GM19025 (cell line): ENCODE measurements at regions not wholly inside any gene's neighbourhood (a gene's known extent, or its start where the extent isn't known, plus 50 kb on each side); places are given as distances from the start of the nearest gene placed in this dataset.
"Not testable (repeated sequence)": the region's sequence is repeated elsewhere in the genome, so short reads cannot be mapped to it uniquely, and the experiment has no call there.

ENCODE experiments used
- ATAC-seq: cut with Tn5 transposase; IDR thresholded peaks from one replicate; pipeline ENCODE4 v1.9.1; 2021; ENCODE audit warnings: mild to moderate bottlenecking, low read depth, moderate library complexity; ENCODE audit not compliant: unreplicated experiment

DNA sequence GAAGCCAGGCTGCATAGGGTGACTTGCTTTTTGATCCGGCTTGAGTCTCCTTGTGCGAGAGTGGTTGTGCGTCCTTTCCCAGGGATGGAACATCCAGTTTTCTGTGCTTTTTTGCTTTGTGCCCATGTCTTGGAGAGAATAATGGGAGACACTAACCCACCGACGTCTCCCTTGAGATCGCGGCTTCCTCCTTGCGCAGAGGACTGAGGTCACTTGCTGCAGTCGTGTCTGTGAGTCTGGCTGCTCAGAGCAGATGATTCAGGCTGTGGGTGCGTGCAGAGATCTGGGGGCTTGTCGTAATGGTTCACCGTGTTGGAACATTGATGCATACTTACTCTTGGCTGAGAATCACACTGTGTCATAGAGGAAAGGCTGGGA lies 164.5 kb upstream of the CACNA1E start:
- ATAC-seq = no peak

GRCh38 chr1:181319907-181320306 lies 163.4 kb upstream of the CACNA1E start:
- no peak for ATAC-seq

DNA sequence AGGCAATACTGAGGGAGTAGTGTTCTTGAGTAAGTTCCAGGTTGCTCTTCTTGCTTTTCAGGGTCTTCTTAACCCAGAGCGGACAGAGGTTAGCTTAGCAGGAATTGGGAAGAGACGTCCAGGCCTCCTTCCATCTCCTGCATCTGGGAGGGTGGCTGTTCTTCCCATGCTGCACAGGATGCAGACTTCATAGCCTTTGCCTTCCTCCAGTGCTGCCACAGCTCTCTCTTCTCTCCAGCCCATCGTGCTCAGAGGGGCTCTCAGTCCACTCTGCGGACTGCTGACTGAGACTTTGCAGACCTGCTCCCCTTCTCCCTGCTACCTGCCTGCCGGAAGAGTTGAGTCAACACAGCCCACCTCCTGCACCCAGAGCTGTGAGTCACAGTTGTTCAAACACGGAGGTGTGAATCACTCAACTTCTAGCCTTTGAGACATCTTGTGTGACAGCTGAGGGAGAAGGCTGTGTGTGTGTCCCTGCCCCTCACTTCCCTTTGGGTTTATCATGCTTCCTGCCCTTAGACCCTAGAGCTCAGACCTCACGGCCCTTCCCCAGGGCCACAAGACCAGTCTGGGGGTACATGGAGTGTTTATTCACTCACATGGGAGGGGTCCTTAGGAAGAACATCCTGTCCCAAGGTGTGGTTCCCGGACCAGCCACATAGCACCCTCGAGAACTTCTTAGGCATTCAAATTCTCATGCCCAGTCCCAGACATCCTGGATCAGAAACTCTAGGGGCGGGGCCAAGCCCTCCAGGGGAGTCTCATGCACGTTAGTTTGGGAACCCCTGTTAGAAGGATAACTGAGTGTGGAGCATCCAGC lies 158.3 kb upstream of the CACNA1E start:
- no peak for ATAC-seq

GRCh38 chr1:181325765-181326164 lies 157.6 kb upstream of the CACNA1E start:
- ATAC-seq = not testable (repeated sequence)

DNA sequence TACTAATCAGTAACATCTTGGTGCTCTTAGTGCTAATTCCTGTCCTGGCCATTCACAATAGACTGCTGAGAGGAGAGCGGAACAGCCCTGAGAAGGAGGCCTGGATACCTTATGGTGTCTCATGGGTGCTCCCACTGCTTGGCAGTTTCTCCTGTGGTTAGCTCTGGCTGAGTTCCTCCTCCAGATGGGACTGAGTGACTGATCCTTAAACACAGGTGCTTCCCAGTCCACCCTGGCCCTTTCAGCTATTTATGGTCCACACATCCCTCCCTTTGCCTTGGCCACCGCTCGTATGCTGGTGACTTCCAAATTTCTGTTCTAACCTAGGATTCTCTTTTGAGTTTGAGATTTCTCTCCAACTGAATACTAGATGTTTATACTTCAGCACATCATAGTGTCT lies 157.0 kb upstream of the CACNA1E start:
- no peak for ATAC-seq

DNA sequence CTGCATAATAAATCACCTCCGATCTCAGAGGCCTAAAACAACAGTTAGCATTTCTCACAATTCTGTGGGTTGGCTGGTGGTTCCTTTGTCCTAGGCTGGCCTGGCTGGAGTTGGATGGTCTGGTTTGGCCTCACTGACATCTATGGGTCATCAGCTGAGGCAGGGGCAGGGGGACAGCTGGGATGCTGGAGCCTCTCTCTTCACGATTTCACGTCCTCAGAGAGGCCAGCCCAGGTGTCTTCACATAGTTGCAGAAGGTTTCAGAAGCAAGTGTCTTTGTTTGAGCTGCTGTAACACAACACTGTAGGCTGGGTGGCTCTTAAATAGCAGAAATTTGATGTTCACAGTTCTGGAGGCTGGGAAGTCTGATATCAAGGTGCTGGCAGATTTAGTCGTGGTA lies 155.5 kb upstream of the CACNA1E start:
- ATAC-seq = no peak

GRCh38 chr1:181334724-181335123 lies 148.6 kb upstream of the CACNA1E start:
- ATAC-seq = no peak

- ATAC-seq = no peak
These were observed 147.7 kb upstream of the CACNA1E start for GRCh38 chr1:181335631-181336030.

GRCh38 chr1:181341026-181341632 lies 142.2 kb upstream of the CACNA1E start:
- ATAC-seq = no peak

GRCh38 chr1:181344091-181344490 lies 139.2 kb upstream of the CACNA1E start:
- no peak for ATAC-seq

- ATAC-seq = no peak
These were observed 138.2 kb upstream of the CACNA1E start for GRCh38 chr1:181345146-181345545.

DNA sequence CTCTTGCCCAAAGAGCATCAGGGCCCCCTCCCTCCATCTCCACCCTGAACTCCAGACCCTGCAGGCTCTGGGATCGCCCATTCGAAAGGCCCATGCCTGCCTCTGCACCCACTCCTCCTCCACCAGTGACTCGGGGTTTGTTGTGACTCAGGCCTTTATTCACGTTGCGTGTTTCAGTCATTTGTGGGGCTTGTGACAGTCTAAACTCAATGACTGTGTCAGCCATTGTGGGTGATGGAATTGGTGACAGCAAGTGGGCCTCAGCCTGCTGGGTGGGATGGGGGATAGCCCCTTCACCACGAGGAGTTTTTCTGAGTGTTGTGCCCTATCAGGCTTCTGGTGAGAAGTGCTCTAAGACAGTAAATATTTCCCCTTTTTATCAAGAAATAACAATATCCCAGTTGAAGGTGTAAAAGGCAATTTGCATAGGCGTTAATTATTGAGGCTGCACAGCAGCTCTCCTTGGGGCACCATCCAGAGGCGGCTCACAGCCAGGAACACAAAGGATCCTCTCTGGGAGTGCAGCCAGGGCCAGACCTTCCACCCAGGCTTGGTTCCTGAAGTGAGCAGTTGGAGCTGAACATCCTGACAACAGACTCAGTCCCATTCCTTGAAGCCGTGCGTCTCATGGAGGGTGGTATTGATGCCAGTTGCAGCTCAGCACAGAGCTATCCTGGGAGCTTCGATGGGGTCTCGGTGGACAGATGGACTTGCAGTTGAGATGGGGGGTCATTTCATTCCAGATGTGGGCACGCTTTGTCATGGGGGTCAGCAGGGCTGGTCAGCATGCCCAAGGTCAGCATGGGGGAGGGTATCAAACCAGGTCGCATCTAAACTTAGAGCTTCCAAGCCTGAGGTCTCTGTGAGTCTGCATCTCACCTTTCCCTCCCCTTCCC lies 135.6 kb upstream of the CACNA1E start:
- ATAC-seq = no peak

- no peak for ATAC-seq
These were observed 133.8 kb upstream of the CACNA1E start for GRCh38 chr1:181349512-181349911.

- no peak for ATAC-seq
These were observed 133.2 kb upstream of the CACNA1E start for GRCh38 chr1:181350131-181350530.

GRCh38 chr1:181351740-181352139 lies 131.6 kb upstream of the CACNA1E start:
- no peak for ATAC-seq

DNA sequence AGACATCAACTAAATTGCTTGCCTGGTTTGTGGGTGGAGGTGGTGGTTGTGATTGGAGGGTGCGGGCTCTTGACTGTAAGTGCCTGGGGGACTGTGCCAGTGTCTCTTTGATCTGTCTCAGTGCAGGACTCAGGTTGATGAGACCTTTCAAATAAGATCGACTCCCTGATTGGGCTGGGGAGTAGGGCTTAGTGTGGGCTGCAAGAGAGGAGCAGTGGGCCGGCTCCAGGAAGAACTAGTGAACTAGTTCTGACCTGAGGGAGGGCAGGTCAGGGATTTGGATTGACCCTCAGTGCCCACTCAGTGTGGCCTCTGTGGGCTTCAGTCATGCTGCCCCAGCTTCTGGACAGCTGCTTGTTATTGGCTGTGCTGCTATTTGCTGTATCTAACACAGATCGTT lies 130.6 kb upstream of the CACNA1E start:
- no peak for ATAC-seq

- no peak for ATAC-seq
These were observed 129.8 kb upstream of the CACNA1E start for GRCh38 chr1:181353526-181353925.

GRCh38 chr1:181354865-181355264 lies 128.5 kb upstream of the CACNA1E start:
- no peak for ATAC-seq

DNA sequence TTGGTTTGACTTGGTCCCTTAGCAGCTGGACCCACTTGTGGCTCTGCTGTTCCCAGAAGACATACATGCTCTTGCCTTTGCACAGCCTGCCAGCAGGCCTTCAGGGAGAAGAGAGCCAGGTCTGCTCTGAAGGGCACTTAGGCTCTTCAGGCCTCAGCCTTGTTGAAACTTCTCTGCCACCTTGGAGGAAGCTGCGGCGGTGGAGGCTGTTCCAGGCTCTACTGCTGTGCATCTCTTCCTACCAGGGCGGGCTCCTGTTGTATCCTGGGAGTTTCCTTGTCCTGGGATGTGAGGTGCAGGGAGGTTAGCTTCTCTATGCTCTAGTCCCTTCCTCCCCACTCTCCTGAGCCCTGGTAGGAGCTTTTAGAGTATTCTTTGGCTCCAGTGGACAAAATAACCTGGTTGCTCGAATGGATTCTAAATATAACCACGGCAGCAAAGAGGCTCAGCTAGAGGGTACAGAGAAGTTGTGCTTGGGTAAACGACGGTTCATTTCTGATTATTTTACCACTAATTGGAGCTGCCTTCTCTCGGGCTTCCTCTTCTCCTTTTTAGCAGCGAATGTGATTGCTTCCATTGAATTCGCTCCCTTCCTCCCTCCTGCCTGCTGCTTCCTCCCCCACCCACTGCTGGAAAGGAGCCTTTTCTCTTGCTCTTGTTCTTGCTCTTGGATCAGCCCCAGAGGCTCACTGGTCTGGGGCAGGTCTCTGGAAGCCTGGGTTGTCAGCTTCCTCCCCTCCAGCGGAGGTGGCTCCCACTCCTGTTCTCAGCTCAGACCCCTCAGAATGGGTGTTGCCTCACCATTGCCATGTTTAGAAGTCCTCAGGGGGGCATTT lies 126.6 kb upstream of the CACNA1E start:
- ATAC-seq = no peak

GRCh38 chr1:181359012-181359411 lies 124.3 kb upstream of the CACNA1E start:
- ATAC-seq = no peak
